Activated CD4-positive, alpha-beta memory T cell treated with anti-CD3 and anti-CD28 coated beads, Interleukin-2, amount 10 ng/mL, durations not matched to agents 7 days and 5 days (primary cell): ENCODE measurements at regions not wholly inside any gene's neighbourhood (a gene's known extent, or its start where the extent isn't known, plus 50 kb on each side); places are given as distances from the start of the nearest gene placed in this dataset.

Experiments
- CTCF ChIA-PET: fragments of 350-600 bp; sonication (Branson Sonifier 250); formaldehyde crosslinking; loops from one replicate; lab custom pipeline; 2021; ENCODE audit warnings: antibody characterized with exemption, inconsistent platforms; lab: Charles Lee
- POLR2A ChIA-PET: fragments of 350-600 bp; sonication (Branson Sonifier 250); formaldehyde crosslinking; loops from one replicate; lab custom pipeline; 2021; ENCODE audit warnings: antibody characterized with exemption; lab: Charles Lee
- DNase-seq: peaks from one replicate; pipeline ENCODE4 v3.0.0-alpha.2; 2020
- H3K27ac Mint-ChIP-seq: one replicate; pipeline ENCODE4 v1.8.0; 2021; ENCODE audit warnings: mild to moderate bottlenecking, mixed read lengths
- H3K27me3 Mint-ChIP-seq: one replicate; pipeline ENCODE4 v1.8.0; 2021; ENCODE audit warnings: mixed read lengths
- H3K36me3 Mint-ChIP-seq: one replicate; pipeline ENCODE4 v1.8.0; 2021; ENCODE audit warnings: low read depth, mixed read lengths
- H3K4me1 Mint-ChIP-seq: one replicate; pipeline ENCODE4 v1.8.0; 2021; ENCODE audit warnings: mixed read lengths
- H3K4me3 Mint-ChIP-seq: one replicate; pipeline ENCODE4 v1.8.0; 2021; ENCODE audit warnings: mild to moderate bottlenecking, mixed read lengths
- H3K9me3 Mint-ChIP-seq: one replicate; pipeline ENCODE4 v1.8.0; 2021; ENCODE audit warnings: mixed read lengths

DNA sequence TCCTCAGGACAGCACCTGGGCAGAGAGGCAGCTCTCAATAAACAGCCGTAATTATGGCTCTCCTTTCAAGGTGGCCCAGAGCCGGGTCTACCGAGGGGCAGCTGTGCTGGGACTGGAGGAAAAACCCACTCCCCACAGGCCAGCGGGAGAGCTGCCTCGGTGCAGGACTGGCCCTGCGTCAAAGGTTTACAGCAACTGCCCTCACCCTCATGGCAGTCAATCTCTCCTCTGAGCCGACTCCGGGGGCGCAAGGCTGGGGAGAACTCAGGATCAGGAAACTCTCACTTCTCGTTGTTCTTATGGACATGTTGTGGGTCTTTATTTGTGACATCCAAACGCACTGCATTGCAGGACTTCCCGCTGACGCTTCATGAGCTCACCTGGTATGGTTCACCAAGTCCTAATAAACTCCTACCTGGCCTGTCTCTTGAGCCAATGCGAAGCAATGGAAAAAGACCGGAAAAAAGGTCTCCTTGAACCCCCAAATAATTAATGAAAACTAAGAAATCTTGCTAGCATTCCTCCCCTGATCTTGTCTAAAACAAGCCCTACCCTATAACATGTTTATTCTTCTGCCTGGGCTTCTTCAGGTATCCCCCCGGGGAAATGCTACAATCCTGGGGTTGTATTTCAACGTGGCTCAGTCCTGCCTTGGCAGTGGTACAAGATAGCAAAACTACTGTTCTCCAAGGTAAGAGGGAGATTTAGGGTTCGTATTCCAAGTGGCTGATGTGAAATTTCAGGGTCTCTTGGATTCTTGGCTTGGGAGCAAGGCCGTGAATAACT, 50.1 kb upstream of the CDKN2AIP start:
- H3K4me3 Mint-ChIP-seq = no peak overlapping the region

More for the DNA sequence above, 50.1 kb upstream of the CDKN2AIP start:
- no peak overlapping the region for H3K27ac Mint-ChIP-seq
- ChIA-PET POLR2A (no interaction called here), CTCF (interaction anchor here (3.3 kb wide), 1 partner anchor 12 kb away, joined by 19 read pairs; no protein-coding TSS in a partner anchor)
- no peaks in the 10 kb centered on the region for H3K36me3 Mint-ChIP-seq
- no peaks in the 10 kb centered on the region for H3K9me3 Mint-ChIP-seq
- peaks cover 30% of the 10 kb centered on the region for H3K4me1 Mint-ChIP-seq
- H3K27me3 Mint-ChIP-seq = peaks cover 17% of the 10 kb centered on the region
- DNase-seq = no peak
